HFFc6 (cell line): ENCODE measurements at regions not wholly inside any gene's neighbourhood (a gene's known extent, or its start where the extent isn't known, plus 50 kb on each side); places are given as distances from the start of the nearest gene placed in this dataset.

Source experiments
- DNase-seq: peaks from one replicate; pipeline ENCODE4 v3.0.0-alpha.2; 2018
- H3K27ac Mint-ChIP-seq: 2 replicates; pipeline ENCODE4 v1.8.0; 2020; ENCODE audit warnings: mild to moderate bottlenecking, mixed read lengths
- H3K27me3 Mint-ChIP-seq: 2 replicates; pipeline ENCODE4 v1.8.0; 2021; ENCODE audit warnings: mild to moderate bottlenecking, moderate library complexity, mixed read lengths; ENCODE audit not compliant: insufficient read depth
- H3K36me3 Mint-ChIP-seq: 2 replicates; pipeline ENCODE4 v1.8.0; 2021; ENCODE audit warnings: low read depth, mixed read lengths
- H3K4me1 Mint-ChIP-seq: 2 replicates; pipeline ENCODE4 v1.8.0; 2020; ENCODE audit warnings: low read depth, mixed read lengths
- H3K4me3 Mint-ChIP-seq: 2 replicates; pipeline ENCODE4 v1.8.0; 2020; ENCODE audit warnings: mild to moderate bottlenecking, moderate library complexity, mixed read lengths
- H3K9me3 Mint-ChIP-seq: 2 replicates; pipeline ENCODE4 v1.8.0; 2020; ENCODE audit warnings: mild to moderate bottlenecking, mixed read lengths
- CTCF ChIP-seq: fragments of 200-600 bp; sonication (generic); IDR thresholded peaks from 2 replicates; pipeline ENCODE4 v1.5.0; 2021; ENCODE audit warnings: antibody characterized with exemption, mild to moderate bottlenecking

GRCh38 chr7:45240273-45240771 is 82.7 kb downstream of the RAMP3 start:
- Mint-ChIP-seq H3K27ac (no peak overlapping the region), H3K4me1 (peaks cover 36% of the 10 kb centered on the region), H3K9me3 (no peaks in the 10 kb centered on the region; the same call in 1 of the 2 replicates), H3K4me3 (no peak overlapping the region), H3K36me3 (no peaks in the 10 kb centered on the region), H3K27me3 (peaks cover 21% of the 10 kb centered on the region)
- DNase-seq = no peak
- no peak for TF ChIP-seq CTCF

- no peaks in the 10 kb centered on the region; the same call in 1 of the 2 replicates for H3K9me3 Mint-ChIP-seq
- DNase-seq = no peak
- peaks cover 36% of the 10 kb centered on the region for H3K4me1 Mint-ChIP-seq
- H3K36me3 Mint-ChIP-seq = no peaks in the 10 kb centered on the region
- TF ChIP-seq CTCF = no peak
- no peak overlapping the region for H3K4me3 Mint-ChIP-seq
- no peak overlapping the region for H3K27ac Mint-ChIP-seq
- H3K27me3 Mint-ChIP-seq = peaks cover 21% of the 10 kb centered on the region
Measured at GRCh38 chr7:45240926-45241325, 83.3 kb downstream of the RAMP3 start.

GRCh38 chr7:45241339-45242109 is 83.9 kb downstream of the RAMP3 start:
- peaks cover 24% of the 10 kb centered on the region for H3K27me3 Mint-ChIP-seq
- no peaks in the 10 kb centered on the region; the same call in 1 of the 2 replicates for H3K9me3 Mint-ChIP-seq
- H3K4me3 Mint-ChIP-seq = no peak overlapping the region
- no peaks in the 10 kb centered on the region for H3K36me3 Mint-ChIP-seq
- no peak for DNase-seq
- TF ChIP-seq CTCF = no peak
- no peak overlapping the region for H3K27ac Mint-ChIP-seq
- H3K4me1 Mint-ChIP-seq = peaks cover 30% of the 10 kb centered on the region

GRCh38 chr7:45242261-45242660 is 84.7 kb downstream of the RAMP3 start:
- TF ChIP-seq CTCF = no peak
- Mint-ChIP-seq H3K27ac (no peak overlapping the region), H3K4me3 (no peak overlapping the region), H3K9me3 (no peaks in the 10 kb centered on the region; the same call in 1 of the 2 replicates), H3K27me3 (peaks cover 28% of the 10 kb centered on the region), H3K36me3 (no peaks in the 10 kb centered on the region; the same call in 1 of the 2 replicates), H3K4me1 (peaks cover 25% of the 10 kb centered on the region)
- no peak for DNase-seq

GRCh38 chr7:45242698-45243097 is 85.1 kb downstream of the RAMP3 start:
- Mint-ChIP-seq H3K4me1 (peaks cover 21% of the 10 kb centered on the region), H3K27me3 (peaks cover 30% of the 10 kb centered on the region)

More at GRCh38 chr7:45242698-45243097, 85.1 kb downstream of the RAMP3 start:
- H3K27ac Mint-ChIP-seq = no peak overlapping the region
- H3K36me3 Mint-ChIP-seq = no peaks in the 10 kb centered on the region; the same call in 1 of the 2 replicates
- no peak overlapping the region for H3K4me3 Mint-ChIP-seq
- no peak for DNase-seq
- H3K9me3 Mint-ChIP-seq = no peaks in the 10 kb centered on the region; the same call in 1 of the 2 replicates
- no peak for TF ChIP-seq CTCF
